Adipocyte (in vitro differentiated cells): ENCODE measurements at regions not wholly inside any gene's neighbourhood (a gene's known extent, or its start where the extent isn't known, plus 50 kb on each side); places are given as distances from the start of the nearest gene placed in this dataset.

Source experiments
- DNase-seq: peaks from one replicate; pipeline ENCODE4 v3.0.0-alpha.2; 2015; ENCODE audit warnings: low read depth
- H3K27me3 ChIP-seq: replicated peaks from 2 replicates; pipeline ENCODE4 v1.7.0; 2013; ENCODE audit warnings: mild to moderate bottlenecking, low read length, moderate library complexity; ENCODE audit not compliant: control insufficient read depth, insufficient read depth
- H3K36me3 ChIP-seq: 2 replicates; pipeline ENCODE4 v1.7.0; 2013; ENCODE audit warnings: low read length, mild to moderate bottlenecking, moderate library complexity; ENCODE audit not compliant: control insufficient read depth, insufficient read depth, severe bottlenecking
- H3K4me1 ChIP-seq: 2 replicates; pipeline ENCODE4 v1.7.0; 2013; ENCODE audit warnings: mild to moderate bottlenecking, low read length, moderate library complexity; ENCODE audit not compliant: control insufficient read depth, insufficient read depth
- H3K4me3 ChIP-seq: 2 replicates; pipeline ENCODE4 v1.7.0; 2013; ENCODE audit warnings: mild to moderate bottlenecking, low read length, moderate library complexity
- H3K9ac ChIP-seq: 2 replicates; pipeline ENCODE4 v1.7.0; 2013; ENCODE audit warnings: mild to moderate bottlenecking, low read length, moderate library complexity
- H3K9me3 ChIP-seq: 2 replicates; pipeline ENCODE4 v1.7.0; 2013; ENCODE audit warnings: mild to moderate bottlenecking, low read length, moderate library complexity; ENCODE audit not compliant: control insufficient read depth

- Histone ChIP-seq H3K4me1 (peaks cover 5% of the 10 kb centered on the region), H3K9me3 (no peaks in the 10 kb centered on the region), H3K27me3 (no peaks in the 10 kb centered on the region), H3K4me3 (no peak overlapping the region), H3K36me3 (no peaks in the 10 kb centered on the region), H3K9ac (no peak overlapping the region)
- DNase-seq = no peak
These were observed 80.5 kb downstream of the FASTKD2 start for GRCh38 chr2:206845877-206846276.

GRCh38 chr2:206846331-206846730 is 80.9 kb downstream of the FASTKD2 start:
- Histone ChIP-seq H3K4me1 (peaks cover 5% of the 10 kb centered on the region), H3K9ac (no peak overlapping the region), H3K4me3 (no peak overlapping the region), H3K36me3 (no peaks in the 10 kb centered on the region), H3K27me3 (no peaks in the 10 kb centered on the region), H3K9me3 (no peaks in the 10 kb centered on the region)
- DNase-seq = no peak

- Histone ChIP-seq H3K9ac (no peak overlapping the region), H3K4me3 (no peak overlapping the region), H3K4me1 (peaks cover 5% of the 10 kb centered on the region), H3K9me3 (no peaks in the 10 kb centered on the region), H3K36me3 (no peaks in the 10 kb centered on the region), H3K27me3 (no peaks in the 10 kb centered on the region)
- DNase-seq = no peak
These were observed 81.8 kb downstream of the FASTKD2 start for GRCh38 chr2:206846981-206847834.

GRCh38 chr2:206850369-206850768 is 85.0 kb downstream of the FASTKD2 start:
- Histone ChIP-seq H3K36me3 (no peaks in the 10 kb centered on the region), H3K9me3 (no peaks in the 10 kb centered on the region), H3K4me1 (peaks cover 7% of the 10 kb centered on the region), H3K4me3 (no peak overlapping the region), H3K9ac (no peak overlapping the region), H3K27me3 (no peaks in the 10 kb centered on the region)
- DNase-seq = no peak

- no peaks in the 10 kb centered on the region for H3K9me3 ChIP-seq
- H3K4me1 ChIP-seq = peaks cover 15% of the 10 kb centered on the region
- H3K27me3 ChIP-seq = no peaks in the 10 kb centered on the region
These were observed 86.1 kb downstream of the FASTKD2 start for GRCh38 chr2:206851521-206851920.

GRCh38 chr2:206853915-206854314 is 85.4 kb upstream of the CPO start:
- Histone ChIP-seq H3K36me3 (no peaks in the 10 kb centered on the region), H3K4me1 (peaks cover 20% of the 10 kb centered on the region), H3K9me3 (no peaks in the 10 kb centered on the region), H3K9ac (no peak overlapping the region), H3K4me3 (no peak overlapping the region), H3K27me3 (no peaks in the 10 kb centered on the region)
- DNase-seq = no peak

More at GRCh38 chr2:206851521-206851920, 86.1 kb downstream of the FASTKD2 start:
- DNase-seq = no peak
- Histone ChIP-seq H3K9ac (no peak overlapping the region), H3K36me3 (no peaks in the 10 kb centered on the region), H3K4me3 (no peak overlapping the region)

GRCh38 chr2:206855585-206856433 is 83.5 kb upstream of the CPO start:
- Histone ChIP-seq H3K4me3 (no peak overlapping the region), H3K9me3 (no peaks in the 10 kb centered on the region), H3K36me3 (no peaks in the 10 kb centered on the region)

GRCh38 chr2:206856513-206856912 is 82.8 kb upstream of the CPO start:
- peak; percentile 61 for DNase-seq
- no peaks in the 10 kb centered on the region for H3K36me3 ChIP-seq
- H3K27me3 ChIP-seq = no peaks in the 10 kb centered on the region
- no peaks in the 10 kb centered on the region for H3K9me3 ChIP-seq
- no peak overlapping the region for H3K4me3 ChIP-seq
- no peak overlapping the region for H3K9ac ChIP-seq
- peaks cover 20% of the 10 kb centered on the region for H3K4me1 ChIP-seq

More at GRCh38 chr2:206855585-206856433, 83.5 kb upstream of the CPO start:
- no peaks in the 10 kb centered on the region for H3K27me3 ChIP-seq
- H3K4me1 ChIP-seq = peaks cover 20% of the 10 kb centered on the region
- peak; percentile 14 for DNase-seq
- no peak overlapping the region for H3K9ac ChIP-seq

GRCh38 chr2:206858687-206859329 is 80.5 kb upstream of the CPO start:
- Histone ChIP-seq H3K9me3 (no peaks in the 10 kb centered on the region), H3K27me3 (no peaks in the 10 kb centered on the region), H3K4me3 (no peak overlapping the region), H3K4me1 (peaks cover 19% of the 10 kb centered on the region), H3K36me3 (no peaks in the 10 kb centered on the region), H3K9ac (no peak overlapping the region)
- DNase-seq = no peak

- Histone ChIP-seq H3K27me3 (no peaks in the 10 kb centered on the region), H3K9ac (no peak overlapping the region), H3K9me3 (no peaks in the 10 kb centered on the region), H3K4me1 (peaks cover 18% of the 10 kb centered on the region), H3K36me3 (no peaks in the 10 kb centered on the region), H3K4me3 (no peak overlapping the region)
- no peak for DNase-seq
These were observed 80.0 kb upstream of the CPO start for GRCh38 chr2:206859330-206859739.

- no peaks in the 10 kb centered on the region for H3K36me3 ChIP-seq
These were observed 76.1 kb upstream of the CPO start for GRCh38 chr2:206863196-206863595.

More at GRCh38 chr2:206863196-206863595, 76.1 kb upstream of the CPO start:
- H3K9ac ChIP-seq = no peak overlapping the region
- H3K27me3 ChIP-seq = no peaks in the 10 kb centered on the region
- H3K4me3 ChIP-seq = no peak overlapping the region
- peak; percentile 32 for DNase-seq
- H3K4me1 ChIP-seq = peaks cover 5% of the 10 kb centered on the region
- H3K9me3 ChIP-seq = no peaks in the 10 kb centered on the region
